Kidney epithelial cell (primary cell): ENCODE measurements at regions not wholly inside any gene's neighbourhood (a gene's known extent, or its start where the extent isn't known, plus 50 kb on each side); places are given as distances from the start of the nearest gene placed in this dataset.

Experiments
- DNase-seq: peaks from one replicate; pipeline ENCODE4 v3.0.0-alpha.2; 2010; ENCODE audit warnings: low read depth
- H3K27me3 ChIP-seq: 2 replicates; pipeline ENCODE4 v1.6.0; 2011; ENCODE audit warnings: low read length; ENCODE audit not compliant: control insufficient read depth, insufficient read depth
- H3K36me3 ChIP-seq: 2 replicates; pipeline ENCODE4 v1.5.1; 2011; ENCODE audit warnings: low read length; ENCODE audit not compliant: control insufficient read depth, insufficient read depth
- H3K4me3 ChIP-seq: 2 replicates; pipeline ENCODE4 v1.5.1; 2011; ENCODE audit warnings: low read depth, mild to moderate bottlenecking, control low read depth, low read length
- CTCF ChIP-seq: IDR thresholded peaks from 2 replicates; pipeline ENCODE4 v1.5.1; 2011; ENCODE audit warnings: mild to moderate bottlenecking, moderate library complexity, low read length, control low read depth, inconsistent platforms; ENCODE audit not compliant: insufficient read depth, poor library complexity, severe bottlenecking

- no peak overlapping the region for H3K4me3 ChIP-seq
- H3K36me3 ChIP-seq: no peaks in the 10 kb centered on the region
- TF ChIP-seq CTCF: no peak
- no peaks in the 10 kb centered on the region for H3K27me3 ChIP-seq
- peak; percentile 5 for DNase-seq
These were observed 121.2 kb downstream of the GASK1B start for GRCh38 chr4:158051401-158052235.

- no peaks in the 10 kb centered on the region for H3K36me3 ChIP-seq
- no peak for TF ChIP-seq CTCF
- no peak overlapping the region for H3K4me3 ChIP-seq
- H3K27me3 ChIP-seq: no peaks in the 10 kb centered on the region
- DNase-seq: no peak
These were observed 121.9 kb downstream of the GASK1B start for GRCh38 chr4:158050942-158051341.

- TF ChIP-seq CTCF: no peak
- DNase-seq: no peak
- Histone ChIP-seq H3K4me3 (no peak overlapping the region), H3K27me3 (no peaks in the 10 kb centered on the region), H3K36me3 (no peaks in the 10 kb centered on the region)
These were observed 126.5 kb downstream of the GASK1B start for GRCh38 chr4:158046345-158046744.

- no peak for TF ChIP-seq CTCF
These were observed 128.7 kb downstream of the GASK1B start for GRCh38 chr4:158043971-158044618.

GRCh38 chr4:158042591-158043030 is 130.2 kb downstream of the GASK1B start:
- Histone ChIP-seq H3K27me3 (no peaks in the 10 kb centered on the region), H3K4me3 (no peak overlapping the region), H3K36me3 (no peaks in the 10 kb centered on the region)
- no peak for DNase-seq
- TF ChIP-seq CTCF: no peak

More at GRCh38 chr4:158043971-158044618, 128.7 kb downstream of the GASK1B start:
- no peak for DNase-seq
- H3K4me3 ChIP-seq: no peak overlapping the region
- H3K27me3 ChIP-seq: no peaks in the 10 kb centered on the region
- no peaks in the 10 kb centered on the region for H3K36me3 ChIP-seq
